ENCODE measurements at regions not wholly inside any gene's neighbourhood (a gene's known extent, or its start where the extent isn't known, plus 50 kb on each side); places are given as distances from the start of the nearest gene placed in this dataset.

- TF ChIP-seq CTCF (IDR thresholded peaks at IDR 0.05; ENCODE audit: low read length) = no peak
- no peak for TF ChIP-seq EZH2 (IDR thresholded peaks at IDR 0.05; ENCODE audit: borderline replicate concordance, low read length)
Observed at GRCh38 chr2:239893236-239893515, 132.0 kb downstream of the NDUFA10 start.

Data from OCI-LY1 (cell line).